ENCODE measurements at regions not wholly inside any gene's neighbourhood (a gene's known extent, or its start where the extent isn't known, plus 50 kb on each side); places are given as distances from the start of the nearest gene placed in this dataset.

DNA sequence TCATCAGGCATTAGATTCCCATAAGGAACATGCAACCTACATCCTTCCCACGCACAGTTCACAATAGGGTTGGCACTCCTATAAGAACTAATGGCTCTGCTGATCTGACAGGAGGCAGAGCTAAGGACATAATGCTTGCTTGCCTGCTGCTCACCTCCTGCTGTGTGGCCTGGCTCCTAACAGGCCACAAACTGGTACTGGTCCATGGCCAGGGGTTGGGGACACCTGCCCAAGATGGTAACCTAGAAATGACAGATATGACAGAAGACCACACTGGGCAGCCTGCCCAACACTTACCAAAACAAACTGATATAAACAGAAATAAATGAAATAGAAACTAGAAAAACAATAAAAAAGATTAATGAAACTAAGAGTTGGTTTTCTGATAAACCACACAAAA is 325.6 kb downstream of the SEC23A start:
- Histone ChIP-seq H3K36me3 (no peaks in the 10 kb centered on the region), H3K4me3 (no peak overlapping the region), H3K27ac (no peak overlapping the region), H3K9me3 (no peaks in the 10 kb centered on the region), H3K27me3 (no peaks in the 10 kb centered on the region), H3K4me1 (no peaks in the 10 kb centered on the region)
- DNase-seq, result no peak
- intact Hi-C loops (cut with DNase I; ENCODE audit: low total_unique reads), result no loop called here
- TF ChIP-seq POLR2A (IDR thresholded peaks at IDR 0.05) (no peak), EP300 (IDR thresholded peaks at IDR 0.05) (no peak), POLR2AphosphoS5 (IDR thresholded peaks at IDR 0.05) (no peak)
- TF ChIP-seq, protein P1, sequence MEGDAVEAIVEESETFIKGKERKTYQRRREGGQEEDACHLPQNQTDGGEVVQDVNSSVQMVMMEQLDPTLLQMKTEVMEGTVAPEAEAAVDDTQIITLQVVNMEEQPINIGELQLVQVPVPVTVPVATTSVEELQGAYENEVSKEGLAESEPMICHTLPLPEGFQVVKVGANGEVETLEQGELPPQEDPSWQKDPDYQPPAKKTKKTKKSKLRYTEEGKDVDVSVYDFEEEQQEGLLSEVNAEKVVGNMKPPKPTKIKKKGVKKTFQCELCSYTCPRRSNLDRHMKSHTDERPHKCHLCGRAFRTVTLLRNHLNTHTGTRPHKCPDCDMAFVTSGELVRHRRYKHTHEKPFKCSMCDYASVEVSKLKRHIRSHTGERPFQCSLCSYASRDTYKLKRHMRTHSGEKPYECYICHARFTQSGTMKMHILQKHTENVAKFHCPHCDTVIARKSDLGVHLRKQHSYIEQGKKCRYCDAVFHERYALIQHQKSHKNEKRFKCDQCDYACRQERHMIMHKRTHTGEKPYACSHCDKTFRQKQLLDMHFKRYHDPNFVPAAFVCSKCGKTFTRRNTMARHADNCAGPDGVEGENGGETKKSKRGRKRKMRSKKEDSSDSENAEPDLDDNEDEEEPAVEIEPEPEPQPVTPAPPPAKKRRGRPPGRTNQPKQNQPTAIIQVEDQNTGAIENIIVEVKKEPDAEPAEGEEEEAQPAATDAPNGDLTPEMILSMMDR (IDR thresholded peaks at IDR 0.05), result no peak
- 78 to 96% (median 90%) methylated on average over 1 of the region's 1 CpG for WGBS, 5 donors

DNA sequence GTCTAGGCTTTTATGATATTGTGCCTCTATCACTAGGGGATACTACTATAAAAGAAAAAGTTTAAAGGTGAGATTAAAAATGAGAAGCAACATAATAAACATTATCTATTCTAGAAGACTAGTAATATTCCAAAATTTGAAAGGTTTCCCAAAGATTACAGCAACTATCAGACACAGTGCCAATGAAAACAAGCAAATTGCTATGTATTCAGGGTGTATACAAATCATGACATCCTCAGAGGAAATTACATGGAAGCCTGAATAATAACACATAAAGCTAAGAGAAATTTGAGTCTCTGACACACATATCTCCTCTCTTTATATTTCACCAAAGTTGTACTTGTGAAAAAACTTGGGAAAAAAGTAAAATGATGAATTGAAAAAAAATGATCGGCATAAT is 327.0 kb downstream of the SEC23A start:
- intact Hi-C loops (cut with DNase I; ENCODE audit: low total_unique reads), result no loop called here
- Histone ChIP-seq H3K36me3 (no peaks in the 10 kb centered on the region), H3K4me3 (no peak overlapping the region), H3K27me3 (no peaks in the 10 kb centered on the region), H3K4me1 (no peaks in the 10 kb centered on the region), H3K9me3 (no peaks in the 10 kb centered on the region), H3K27ac (no peak overlapping the region)
- WGBS, 5 donors, result 93 to 100% (median 97%) methylated on average over 1 of the region's 1 CpG
- no peak for DNase-seq
- no peak for TF ChIP-seq EP300 (IDR thresholded peaks at IDR 0.05)
- no peak for TF ChIP-seq POLR2AphosphoS5 (IDR thresholded peaks at IDR 0.05)
- TF ChIP-seq, protein P1 (IDR thresholded peaks at IDR 0.05), result no peak

DNA sequence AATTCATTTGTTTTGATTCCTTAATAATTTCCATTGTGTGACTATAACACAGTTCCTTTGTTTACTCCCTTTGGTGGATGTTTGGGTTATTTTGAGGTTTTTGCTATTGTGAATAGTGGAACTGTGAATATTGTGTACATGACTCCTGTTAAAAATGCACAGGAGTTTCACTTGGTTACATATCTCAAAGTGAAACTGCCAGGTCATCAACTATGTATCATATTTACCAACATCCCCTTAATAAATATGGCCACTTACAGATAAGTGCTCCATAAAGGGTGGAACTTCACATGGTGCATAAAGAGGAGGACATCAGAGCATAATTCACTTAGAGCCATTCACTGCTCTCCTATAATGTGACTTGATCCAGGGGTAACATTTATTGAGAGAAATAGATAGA is 328.9 kb downstream of the SEC23A start:
- Histone ChIP-seq H3K36me3 (no peaks in the 10 kb centered on the region), H3K4me1 (no peaks in the 10 kb centered on the region), H3K27me3 (no peaks in the 10 kb centered on the region), H3K27ac (no peak overlapping the region), H3K9me3 (no peaks in the 10 kb centered on the region), H3K4me3 (no peak overlapping the region)
- no peak for DNase-seq
- intact Hi-C loops (cut with DNase I; ENCODE audit: low total_unique reads), result no loop called here
- TF ChIP-seq, protein P1 (IDR thresholded peaks at IDR 0.05), result no peak
- TF ChIP-seq EP300 (IDR thresholded peaks at IDR 0.05) (no peak), POLR2A (IDR thresholded peaks at IDR 0.05) (no peak), POLR2AphosphoS5 (IDR thresholded peaks at IDR 0.05) (no peak)

DNA sequence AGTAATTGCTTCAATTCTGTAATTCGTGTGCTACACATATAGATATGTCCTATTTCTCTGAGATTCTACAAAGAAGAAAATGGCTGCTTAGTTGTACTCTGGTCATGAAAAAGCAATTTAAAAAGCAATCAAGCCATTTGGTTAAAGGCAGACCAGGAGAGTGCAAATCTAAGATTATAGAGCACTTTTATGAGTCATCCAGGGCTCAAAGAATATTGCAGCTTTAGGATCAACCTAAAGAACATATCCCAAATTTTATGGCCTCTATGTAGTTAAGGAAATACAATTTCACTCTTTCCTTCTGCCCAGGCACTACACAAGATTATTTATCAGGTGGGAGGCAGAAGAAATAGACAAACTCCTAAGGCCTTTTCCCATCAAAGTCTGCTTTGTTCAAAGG is 332.8 kb downstream of the SEC23A start:
- intact Hi-C loops (cut with DNase I; ENCODE audit: low total_unique reads), result no loop called here
- no peak overlapping the region for H3K27ac ChIP-seq
- TF ChIP-seq, protein P1 (IDR thresholded peaks at IDR 0.05), result no peak
- TF ChIP-seq POLR2A (IDR thresholded peaks at IDR 0.05), result no peak
- no peak for TF ChIP-seq POLR2AphosphoS5 (IDR thresholded peaks at IDR 0.05)
- no peak for TF ChIP-seq EP300 (IDR thresholded peaks at IDR 0.05)
- H3K36me3 ChIP-seq, result no peaks in the 10 kb centered on the region
- WGBS, 5 donors, result 43 to 71% (median 50%) methylated on average over 1 of the region's 1 CpG
- H3K27me3 ChIP-seq, result no peaks in the 10 kb centered on the region
- H3K4me1 ChIP-seq, result no peaks in the 10 kb centered on the region
- H3K9me3 ChIP-seq, result peaks cover 0 to 4% (median 0%) of the 10 kb centered on the region in 4 donors
- H3K4me3 ChIP-seq, result no peak overlapping the region
- DNase-seq, result no peak

All from stomach (tissue), 8 donors.